ENCODE measurements at regions not wholly inside any gene's neighbourhood (a gene's known extent, or its start where the extent isn't known, plus 50 kb on each side); places are given as distances from the start of the nearest gene placed in this dataset.

DNA sequence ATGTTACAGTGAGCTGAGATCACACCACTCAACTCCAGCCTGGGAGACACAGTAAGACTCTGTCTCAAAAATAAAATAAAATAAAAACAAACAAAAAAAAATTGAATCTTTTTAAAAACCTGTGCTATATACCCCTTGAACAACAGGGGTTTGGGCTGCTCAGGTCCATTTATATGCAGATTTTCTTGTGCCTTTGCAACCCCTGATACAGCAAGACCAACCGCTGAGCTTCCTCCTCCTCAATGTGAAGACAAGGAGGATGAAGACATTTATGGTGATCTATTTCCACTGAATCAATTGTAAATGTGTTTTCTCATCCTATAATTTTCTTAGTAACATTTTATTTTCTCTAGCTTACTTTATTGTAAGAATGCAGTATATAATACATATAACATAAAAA, 831.0 kb upstream of the ARPP21 start:
- ChIA-PET CTCF (no interaction called here), POLR2A (no interaction called here)
- Histone ChIP-seq H3K27me3 (ENCODE audit: control insufficient read depth, insufficient read depth, low read length) (no peaks in the 10 kb centered on the region), H3K4me3 (ENCODE audit: low read depth, low read length) (no peak overlapping the region), H3K36me3 (ENCODE audit: control insufficient read depth, insufficient read depth, low read length) (no peaks in the 10 kb centered on the region)
- TF ChIP-seq, protein P1, sequence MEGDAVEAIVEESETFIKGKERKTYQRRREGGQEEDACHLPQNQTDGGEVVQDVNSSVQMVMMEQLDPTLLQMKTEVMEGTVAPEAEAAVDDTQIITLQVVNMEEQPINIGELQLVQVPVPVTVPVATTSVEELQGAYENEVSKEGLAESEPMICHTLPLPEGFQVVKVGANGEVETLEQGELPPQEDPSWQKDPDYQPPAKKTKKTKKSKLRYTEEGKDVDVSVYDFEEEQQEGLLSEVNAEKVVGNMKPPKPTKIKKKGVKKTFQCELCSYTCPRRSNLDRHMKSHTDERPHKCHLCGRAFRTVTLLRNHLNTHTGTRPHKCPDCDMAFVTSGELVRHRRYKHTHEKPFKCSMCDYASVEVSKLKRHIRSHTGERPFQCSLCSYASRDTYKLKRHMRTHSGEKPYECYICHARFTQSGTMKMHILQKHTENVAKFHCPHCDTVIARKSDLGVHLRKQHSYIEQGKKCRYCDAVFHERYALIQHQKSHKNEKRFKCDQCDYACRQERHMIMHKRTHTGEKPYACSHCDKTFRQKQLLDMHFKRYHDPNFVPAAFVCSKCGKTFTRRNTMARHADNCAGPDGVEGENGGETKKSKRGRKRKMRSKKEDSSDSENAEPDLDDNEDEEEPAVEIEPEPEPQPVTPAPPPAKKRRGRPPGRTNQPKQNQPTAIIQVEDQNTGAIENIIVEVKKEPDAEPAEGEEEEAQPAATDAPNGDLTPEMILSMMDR (IDR thresholded peaks at IDR 0.05; ENCODE audit: insufficient read depth, low read depth, low read length), result no peak
- no peak for DNase-seq (ENCODE audit: low read depth)

DNA sequence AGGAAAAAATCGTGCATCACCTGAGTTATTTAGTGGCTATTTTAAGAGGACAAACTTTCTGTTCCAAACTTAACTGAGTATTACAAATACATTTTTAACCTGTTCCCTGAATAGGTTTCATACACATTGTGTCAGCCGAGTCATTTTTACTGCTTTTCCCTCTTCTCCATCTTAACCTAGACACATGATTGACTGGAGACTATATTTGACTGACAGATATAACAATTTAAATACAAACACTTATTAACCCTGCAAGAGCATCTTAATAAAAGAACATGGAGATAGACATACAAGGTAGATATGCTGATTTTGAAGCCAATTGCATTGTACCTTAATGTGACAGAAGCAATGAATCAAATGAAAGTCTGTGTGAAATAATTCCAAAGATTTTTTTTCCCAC, 810.5 kb upstream of the ARPP21 start:
- Histone ChIP-seq H3K4me3 (ENCODE audit: low read depth, low read length) (no peak overlapping the region), H3K27me3 (ENCODE audit: control insufficient read depth, insufficient read depth, low read length) (no peaks in the 10 kb centered on the region), H3K36me3 (ENCODE audit: control insufficient read depth, insufficient read depth, low read length) (no peaks in the 10 kb centered on the region)
- DNase-seq (ENCODE audit: low read depth), result no peak
- POLR2A ChIA-PET, result no interaction called here
- CTCF ChIA-PET, result no interaction called here
- TF ChIP-seq, protein P1 (IDR thresholded peaks at IDR 0.05; ENCODE audit: insufficient read depth, low read depth, low read length), result no peak

DNA sequence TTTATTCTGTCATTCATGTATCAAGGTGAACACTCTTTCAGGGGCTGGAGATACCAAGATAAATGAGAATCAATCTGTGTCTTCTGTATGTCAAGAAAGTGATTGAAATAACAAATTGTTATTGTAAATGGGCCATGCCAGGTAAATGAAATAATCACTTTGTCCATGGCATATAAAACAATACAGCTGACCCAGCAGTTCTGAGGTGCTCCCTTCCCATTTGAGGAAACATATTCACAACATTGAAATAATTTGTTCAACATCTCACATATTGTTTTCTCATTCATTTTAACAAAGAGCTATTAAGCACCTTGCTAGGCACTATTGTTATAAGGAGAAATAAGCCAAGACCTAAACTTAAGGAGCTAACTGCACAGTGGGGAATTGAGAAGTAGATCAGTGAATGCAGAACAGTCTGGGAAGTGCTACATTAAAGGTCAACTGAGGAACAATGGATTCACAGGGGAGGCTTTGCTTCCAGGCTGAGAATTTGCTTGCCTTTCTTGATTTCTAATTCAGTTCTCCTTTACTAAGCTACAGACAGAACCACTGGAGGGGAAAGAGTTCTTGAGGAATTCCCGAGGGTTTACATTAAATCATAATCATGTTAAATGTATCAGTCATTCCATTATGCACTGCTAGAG, 806.3 kb upstream of the ARPP21 start:
- Histone ChIP-seq H3K27me3 (ENCODE audit: control insufficient read depth, insufficient read depth, low read length) (no peaks in the 10 kb centered on the region), H3K36me3 (ENCODE audit: control insufficient read depth, insufficient read depth, low read length) (no peaks in the 10 kb centered on the region), H3K4me3 (ENCODE audit: low read depth, low read length) (no peak overlapping the region)
- CTCF ChIA-PET, result no interaction called here
- TF ChIP-seq, protein P1 (IDR thresholded peaks at IDR 0.05; ENCODE audit: insufficient read depth, low read depth, low read length), result no peak
- POLR2A ChIA-PET, result no interaction called here
- no peak for DNase-seq (ENCODE audit: low read depth)

DNA sequence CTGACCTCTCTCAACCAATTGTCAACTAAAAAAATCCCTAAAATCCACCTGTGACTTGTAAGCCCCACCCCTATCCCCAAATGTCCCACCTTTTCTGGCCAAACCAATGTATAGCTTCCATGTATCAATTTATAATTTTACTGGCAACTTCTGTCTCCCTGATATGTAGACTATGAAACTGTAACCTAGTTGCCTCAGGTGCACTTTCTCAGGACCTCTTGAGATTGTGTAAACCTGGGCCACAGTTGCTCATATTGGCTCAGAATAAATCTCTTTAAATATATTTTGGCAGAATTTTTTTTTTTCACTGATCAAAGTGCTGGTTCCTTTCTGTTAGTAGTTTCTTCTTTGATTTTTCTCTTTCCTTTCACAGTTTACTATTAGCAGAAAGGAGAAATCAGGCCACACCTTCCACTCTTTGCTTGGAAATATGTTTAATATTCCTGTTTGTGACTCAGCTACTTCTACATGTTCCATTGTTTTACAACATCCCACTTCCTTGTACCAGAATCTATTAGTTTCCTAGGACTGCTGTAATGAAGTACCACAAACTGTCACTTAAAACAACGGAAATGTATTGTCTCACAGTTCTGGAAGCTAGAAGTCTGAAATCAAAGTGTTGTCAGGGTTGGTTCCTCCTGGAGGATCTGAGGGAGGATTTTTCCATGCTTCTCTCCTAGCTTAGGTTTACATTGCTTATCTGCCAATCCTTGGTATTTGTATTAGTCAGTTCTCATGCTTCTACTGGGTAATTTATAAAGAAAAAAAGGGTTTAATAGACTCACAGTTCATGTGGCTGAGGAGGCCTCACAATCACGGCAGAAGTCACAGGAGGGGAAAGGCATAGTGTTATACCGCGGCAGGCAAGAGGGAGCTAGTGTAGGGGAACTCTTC, 801.2 kb upstream of the ARPP21 start:
- DNase-seq (ENCODE audit: low read depth), result no peak
- no peak overlapping the region for H3K4me3 ChIP-seq (ENCODE audit: low read depth, low read length)
- CTCF ChIA-PET, result no interaction called here

More for the DNA sequence above, 801.2 kb upstream of the ARPP21 start:
- TF ChIP-seq, protein P1 (IDR thresholded peaks at IDR 0.05; ENCODE audit: insufficient read depth, low read depth, low read length), result no peak
- POLR2A ChIA-PET, result no interaction called here
- Histone ChIP-seq H3K27me3 (ENCODE audit: control insufficient read depth, insufficient read depth, low read length) (no peaks in the 10 kb centered on the region), H3K36me3 (ENCODE audit: control insufficient read depth, insufficient read depth, low read length) (no peaks in the 10 kb centered on the region)

Measured in BJ (cell line).